22Rv1 (cell line): ENCODE measurements at regions not wholly inside any gene's neighbourhood (a gene's known extent, or its start where the extent isn't known, plus 50 kb on each side); places are given as distances from the start of the nearest gene placed in this dataset.
"Not testable (repeated sequence)": the region's sequence is repeated elsewhere in the genome, so short reads cannot be mapped to it uniquely, and the experiment has no call there.

Source experiments
- H3K27ac ChIP-seq: fragments of 450-650 bp; 2 replicates; pipeline ENCODE4 v1.5.1; 2017
- ZFX ChIP-seq: fragments of 450-650 bp; IDR thresholded peaks from 2 replicates; pipeline ENCODE4 v1.6.1; 2017; ENCODE audit warnings: antibody characterized with exemption, borderline replicate concordance
- TF ChIP-seq, protein P1 (sequence below): fragments of 450-650 bp; IDR thresholded peaks from 2 replicates; pipeline ENCODE4 v1.5.1; 2017; ENCODE audit warnings: mild to moderate bottlenecking

DNA sequence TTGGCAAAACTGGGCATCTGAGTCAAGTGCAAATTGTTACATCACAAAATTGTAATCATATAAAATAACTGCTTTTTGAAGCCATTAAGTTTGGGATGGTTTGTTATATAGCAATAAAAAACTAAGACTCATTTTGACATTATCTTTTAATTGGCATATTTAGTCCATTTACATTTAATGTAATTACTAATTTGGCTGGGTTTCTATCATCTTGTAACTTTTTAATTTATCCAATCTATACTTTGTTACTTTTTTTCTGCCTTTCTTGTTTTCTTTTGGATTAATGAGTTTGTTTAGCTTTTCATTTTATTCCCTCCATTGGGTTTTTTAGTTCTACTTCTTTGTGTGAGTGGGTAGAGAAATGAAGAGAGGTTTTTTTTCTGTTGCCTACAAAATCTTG lies 76.3 kb downstream of the DRAM2 start:
- TF ChIP-seq ZFX = no peak
- TF ChIP-seq, protein P1, sequence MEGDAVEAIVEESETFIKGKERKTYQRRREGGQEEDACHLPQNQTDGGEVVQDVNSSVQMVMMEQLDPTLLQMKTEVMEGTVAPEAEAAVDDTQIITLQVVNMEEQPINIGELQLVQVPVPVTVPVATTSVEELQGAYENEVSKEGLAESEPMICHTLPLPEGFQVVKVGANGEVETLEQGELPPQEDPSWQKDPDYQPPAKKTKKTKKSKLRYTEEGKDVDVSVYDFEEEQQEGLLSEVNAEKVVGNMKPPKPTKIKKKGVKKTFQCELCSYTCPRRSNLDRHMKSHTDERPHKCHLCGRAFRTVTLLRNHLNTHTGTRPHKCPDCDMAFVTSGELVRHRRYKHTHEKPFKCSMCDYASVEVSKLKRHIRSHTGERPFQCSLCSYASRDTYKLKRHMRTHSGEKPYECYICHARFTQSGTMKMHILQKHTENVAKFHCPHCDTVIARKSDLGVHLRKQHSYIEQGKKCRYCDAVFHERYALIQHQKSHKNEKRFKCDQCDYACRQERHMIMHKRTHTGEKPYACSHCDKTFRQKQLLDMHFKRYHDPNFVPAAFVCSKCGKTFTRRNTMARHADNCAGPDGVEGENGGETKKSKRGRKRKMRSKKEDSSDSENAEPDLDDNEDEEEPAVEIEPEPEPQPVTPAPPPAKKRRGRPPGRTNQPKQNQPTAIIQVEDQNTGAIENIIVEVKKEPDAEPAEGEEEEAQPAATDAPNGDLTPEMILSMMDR = no peak
- H3K27ac ChIP-seq = no peak overlapping the region

DNA sequence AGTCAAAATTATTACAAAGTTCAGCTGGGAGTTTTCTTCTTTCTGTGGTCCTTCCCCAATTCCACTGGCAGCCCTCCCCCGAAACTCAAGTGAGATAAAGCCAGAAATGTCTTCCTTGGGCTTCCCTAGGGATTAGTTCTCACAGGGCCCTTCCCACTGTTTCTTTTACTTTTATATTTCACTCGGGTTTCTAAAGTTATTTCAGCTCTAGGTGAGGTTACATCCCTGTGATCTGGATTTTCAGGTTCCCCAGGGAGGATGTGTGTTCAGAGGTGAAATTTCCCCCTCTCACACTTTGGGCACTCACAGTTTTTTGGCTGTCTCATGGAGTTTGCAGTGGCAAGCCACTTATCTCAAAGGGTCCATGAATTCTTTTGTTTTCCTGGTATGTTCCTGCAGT lies 77.3 kb downstream of the DRAM2 start:
- no peak overlapping the region for H3K27ac ChIP-seq
- no peak for TF ChIP-seq ZFX
- TF ChIP-seq, protein P1 = no peak

DNA sequence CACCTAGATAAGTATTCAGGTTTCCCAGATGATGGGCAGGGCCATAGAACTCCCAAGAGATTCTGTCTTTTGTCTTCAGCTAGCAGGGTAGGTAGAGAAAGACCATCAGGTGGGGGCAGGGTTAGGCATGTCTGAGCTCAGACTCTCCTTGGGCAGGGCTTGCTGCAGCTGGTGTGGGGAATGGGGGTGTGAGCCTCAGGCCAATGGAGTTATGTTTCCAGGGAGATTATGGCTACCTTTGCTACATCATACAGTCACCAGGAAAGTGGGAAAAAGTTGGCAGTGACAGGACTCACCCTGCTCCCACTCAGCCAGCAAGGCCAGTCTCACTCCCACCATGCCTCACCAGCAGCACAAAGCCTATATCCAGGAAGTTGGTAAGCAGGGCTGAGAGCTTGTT lies 77.8 kb downstream of the DRAM2 start:
- TF ChIP-seq, protein P1 = no peak
- no peak for TF ChIP-seq ZFX

DNA sequence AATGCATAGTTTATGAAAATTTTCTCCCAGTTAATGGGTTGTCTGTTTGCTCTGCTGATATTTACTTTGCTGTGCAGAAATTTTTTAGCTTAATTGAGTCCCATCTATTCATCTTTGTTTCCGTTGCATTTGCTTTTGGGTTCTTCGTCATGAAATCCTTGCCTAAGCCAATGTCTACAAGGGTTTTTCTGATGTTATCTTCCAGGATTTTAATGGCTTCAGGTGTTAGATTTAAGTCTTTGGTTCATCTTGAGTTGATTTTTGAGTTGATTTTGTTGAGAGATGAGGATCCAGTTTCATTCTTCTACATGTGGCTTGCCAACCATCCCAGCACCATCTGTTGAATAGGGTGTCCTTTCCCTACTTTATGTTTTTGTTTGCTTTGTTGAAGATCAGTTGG lies 85.2 kb downstream of the DRAM2 start:
- no peak overlapping the region for H3K27ac ChIP-seq
- TF ChIP-seq, protein P1 = no peak
- no peak for TF ChIP-seq ZFX

More for the DNA sequence above, 77.8 kb downstream of the DRAM2 start:
- H3K27ac ChIP-seq = no peak overlapping the region

DNA sequence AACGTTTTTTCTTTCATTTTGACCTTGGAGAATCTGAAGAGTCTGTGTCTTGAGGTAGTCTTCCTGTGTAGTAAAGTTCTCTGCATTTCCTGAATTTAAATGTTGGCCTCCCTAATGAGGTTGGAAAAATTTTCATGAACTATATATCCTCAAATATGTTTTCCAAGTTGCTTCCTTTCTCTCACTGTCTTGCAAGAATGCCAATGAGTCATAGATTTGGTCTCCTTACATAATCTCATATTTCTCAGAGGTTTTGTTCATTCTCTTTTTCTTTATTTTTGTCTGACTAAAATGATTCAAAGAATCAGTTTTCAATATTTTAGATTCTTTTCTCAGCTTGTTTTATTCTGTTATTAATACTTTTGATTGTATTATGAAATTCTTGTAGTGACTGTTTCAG lies 87.6 kb downstream of the DRAM2 start:
- TF ChIP-seq ZFX = no peak
- TF ChIP-seq, protein P1 = no peak
- H3K27ac ChIP-seq = no peak overlapping the region

DNA sequence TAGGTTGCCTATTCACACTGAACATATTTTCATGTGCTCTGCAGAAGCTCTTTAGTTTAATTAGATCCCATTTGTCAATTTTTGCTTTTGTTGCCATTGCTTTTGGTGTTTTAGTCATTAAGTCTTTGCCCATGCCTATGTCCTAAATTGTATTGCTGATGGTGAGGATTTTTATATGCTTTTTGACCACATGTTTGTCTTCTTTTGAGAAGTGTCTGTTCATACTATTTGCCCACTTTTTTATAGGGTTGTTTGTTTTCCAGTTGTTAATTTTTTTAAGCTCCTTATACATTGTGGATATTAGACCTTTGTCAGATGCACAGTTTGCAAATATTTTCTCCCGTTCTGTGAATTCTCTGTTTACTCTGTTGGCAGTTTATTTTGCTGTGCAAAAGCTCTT lies 84.5 kb upstream of the LRIF1 start:
- not testable (repeated sequence) for H3K27ac ChIP-seq

DNA sequence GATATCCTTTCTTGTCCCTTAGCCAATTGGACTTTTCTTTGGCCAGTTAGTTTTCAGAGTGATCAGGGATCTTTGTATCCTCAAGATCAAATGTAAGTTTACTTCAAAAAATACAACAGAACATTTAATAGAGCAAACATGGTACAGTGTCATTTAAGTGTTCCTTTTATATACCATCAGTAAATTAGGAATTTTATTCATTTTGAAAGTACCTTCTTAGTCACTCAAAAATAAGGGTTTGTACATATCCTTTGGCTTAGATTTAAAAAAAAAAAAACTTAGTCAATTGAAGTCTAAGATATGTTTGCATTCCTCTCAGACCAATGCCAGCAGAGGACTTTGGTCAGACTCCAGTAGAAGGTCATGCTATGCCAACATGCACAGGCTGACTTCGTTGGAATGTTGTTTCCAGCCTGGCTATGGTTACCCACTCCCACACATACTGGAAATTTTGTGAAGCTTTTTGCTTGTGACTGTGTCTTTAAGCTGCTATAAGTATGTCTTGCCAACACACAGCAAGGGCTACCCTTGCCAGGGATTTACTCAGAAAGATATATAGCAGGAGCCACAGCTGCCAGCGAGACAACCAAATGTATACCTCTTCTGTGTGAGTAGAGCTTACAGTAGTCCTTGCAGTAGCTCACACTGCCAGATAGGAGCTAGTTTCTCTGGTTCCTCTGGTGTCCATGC lies 81.5 kb upstream of the LRIF1 start:
- no peak overlapping the region for H3K27ac ChIP-seq
- TF ChIP-seq, protein P1 = no peak
- TF ChIP-seq ZFX = no peak
